ENCODE measurements at regions not wholly inside any gene's neighbourhood (a gene's known extent, or its start where the extent isn't known, plus 50 kb on each side); places are given as distances from the start of the nearest gene placed in this dataset.

- no peak for TF ChIP-seq CTCF (IDR thresholded peaks at IDR 0.05; ENCODE audit: insufficient read depth, low read length, poor library complexity, severe bottlenecking)
- Histone ChIP-seq H3K27me3 (ENCODE audit: control insufficient read depth, insufficient read depth, low read length) (peaks cover 2% of the 10 kb centered on the region), H3K36me3 (ENCODE audit: control insufficient read depth, insufficient read depth, low read length) (no peaks in the 10 kb centered on the region), H3K4me3 (ENCODE audit: low read depth, low read length) (no peak overlapping the region)
- DNase-seq (ENCODE audit: low read depth), result no peak
Measured at GRCh38 chr1:29934255-29934772, 698.0 kb downstream of the PTPRU start.

DNA sequence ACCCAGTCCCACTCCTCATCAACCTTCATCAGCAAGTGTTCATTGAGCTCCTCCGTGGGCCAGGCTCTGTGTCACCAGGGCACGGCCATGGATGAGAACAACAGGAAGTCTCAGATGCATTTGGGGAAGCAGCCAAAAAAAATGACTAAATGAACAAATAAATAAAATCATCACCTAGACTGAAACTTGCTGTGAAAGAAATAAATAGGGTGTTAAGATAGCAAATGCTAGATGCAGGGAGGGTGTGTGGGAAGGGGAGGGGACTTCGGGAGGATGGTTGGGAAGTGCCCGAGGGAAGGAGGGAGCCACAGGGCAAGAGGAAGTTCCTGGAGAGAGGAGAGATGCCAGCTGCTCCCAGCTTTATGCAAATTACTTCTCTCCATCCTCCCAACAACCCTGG lies 696.7 kb downstream of the PTPRU start:
- Histone ChIP-seq H3K27me3 (ENCODE audit: control insufficient read depth, insufficient read depth, low read length) (peaks cover 2% of the 10 kb centered on the region), H3K36me3 (ENCODE audit: control insufficient read depth, insufficient read depth, low read length) (no peaks in the 10 kb centered on the region), H3K4me3 (ENCODE audit: low read depth, low read length) (no peak overlapping the region)
- DNase-seq (ENCODE audit: low read depth), result no peak
- no peak for TF ChIP-seq CTCF (IDR thresholded peaks at IDR 0.05; ENCODE audit: insufficient read depth, low read length, poor library complexity, severe bottlenecking)

DNA sequence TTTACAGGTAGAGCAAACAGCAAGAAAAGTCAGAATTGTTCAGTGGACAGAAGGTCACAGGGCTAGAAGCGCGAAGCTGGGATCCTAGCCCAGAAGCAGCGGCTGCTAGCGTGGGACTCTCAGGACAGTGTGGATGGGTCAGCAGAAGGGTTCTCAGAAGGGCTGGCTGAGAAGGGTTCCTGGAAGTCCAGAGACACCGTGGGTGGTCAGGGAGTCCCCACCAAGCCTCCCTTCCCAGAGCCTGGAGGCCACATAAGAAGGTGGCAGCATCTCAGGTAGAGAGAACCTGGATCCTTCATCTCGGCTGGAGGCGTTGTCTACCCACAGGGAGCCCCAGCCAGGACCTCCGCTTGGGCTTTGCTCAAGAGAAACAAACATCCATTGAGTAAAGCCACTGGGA lies 696.3 kb downstream of the PTPRU start:
- Histone ChIP-seq H3K27me3 (ENCODE audit: control insufficient read depth, insufficient read depth, low read length) (peaks cover 2% of the 10 kb centered on the region), H3K36me3 (ENCODE audit: control insufficient read depth, insufficient read depth, low read length) (no peaks in the 10 kb centered on the region), H3K4me3 (ENCODE audit: low read depth, low read length) (no peak overlapping the region)
- no peak for TF ChIP-seq CTCF (IDR thresholded peaks at IDR 0.05; ENCODE audit: insufficient read depth, low read length, poor library complexity, severe bottlenecking)
- DNase-seq (ENCODE audit: low read depth), result no peak

DNA sequence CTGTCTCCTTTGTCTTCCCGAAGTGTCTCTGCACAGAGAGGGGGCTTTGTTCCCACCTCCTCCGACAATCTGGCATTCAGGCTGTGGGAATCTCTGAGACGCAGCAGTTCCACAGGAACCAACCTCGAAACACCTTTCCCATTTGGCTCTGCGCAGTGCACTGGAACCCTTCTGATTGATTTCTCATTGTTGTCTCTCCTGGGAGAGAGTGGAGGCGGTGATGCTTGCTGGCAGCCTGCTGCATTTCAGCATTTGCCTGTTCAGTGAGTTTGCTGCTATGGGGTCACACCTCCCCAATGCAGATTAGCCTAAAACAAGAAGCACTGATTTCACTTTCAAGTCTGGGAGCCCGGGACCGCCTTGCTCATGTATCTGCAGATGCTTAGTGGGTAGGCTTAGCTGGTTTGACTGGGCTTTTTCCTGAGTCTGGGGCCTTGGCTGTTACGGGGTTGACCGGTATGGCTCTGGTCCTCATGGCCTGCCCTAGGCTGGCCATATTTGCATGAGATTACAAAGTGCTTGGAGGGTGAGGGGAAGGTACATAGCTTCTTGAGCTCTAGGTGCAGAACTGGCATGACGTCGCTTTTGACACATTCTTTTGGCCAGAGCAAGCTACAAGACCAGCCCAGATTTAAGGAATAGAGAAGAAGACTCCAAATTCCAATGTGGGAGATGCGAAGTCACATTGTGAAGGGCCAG lies 695.3 kb downstream of the PTPRU start:
- Histone ChIP-seq H3K27me3 (ENCODE audit: control insufficient read depth, insufficient read depth, low read length) (peaks cover 2% of the 10 kb centered on the region), H3K36me3 (ENCODE audit: control insufficient read depth, insufficient read depth, low read length) (no peaks in the 10 kb centered on the region), H3K4me3 (ENCODE audit: low read depth, low read length) (no peak overlapping the region)
- TF ChIP-seq CTCF (IDR thresholded peaks at IDR 0.05; ENCODE audit: insufficient read depth, low read length, poor library complexity, severe bottlenecking), result no peak
- no peak for DNase-seq (ENCODE audit: low read depth)

- DNase-seq (ENCODE audit: low read depth), result no peak
- Histone ChIP-seq H3K4me3 (ENCODE audit: low read depth, low read length) (no peak overlapping the region), H3K27me3 (ENCODE audit: control insufficient read depth, insufficient read depth, low read length) (no peaks in the 10 kb centered on the region), H3K36me3 (ENCODE audit: control insufficient read depth, insufficient read depth, low read length) (no peaks in the 10 kb centered on the region)
- TF ChIP-seq CTCF (IDR thresholded peaks at IDR 0.05; ENCODE audit: insufficient read depth, low read length, poor library complexity, severe bottlenecking), result no peak
Measured at GRCh38 chr1:29925058-29925457, 688.7 kb downstream of the PTPRU start.

DNA sequence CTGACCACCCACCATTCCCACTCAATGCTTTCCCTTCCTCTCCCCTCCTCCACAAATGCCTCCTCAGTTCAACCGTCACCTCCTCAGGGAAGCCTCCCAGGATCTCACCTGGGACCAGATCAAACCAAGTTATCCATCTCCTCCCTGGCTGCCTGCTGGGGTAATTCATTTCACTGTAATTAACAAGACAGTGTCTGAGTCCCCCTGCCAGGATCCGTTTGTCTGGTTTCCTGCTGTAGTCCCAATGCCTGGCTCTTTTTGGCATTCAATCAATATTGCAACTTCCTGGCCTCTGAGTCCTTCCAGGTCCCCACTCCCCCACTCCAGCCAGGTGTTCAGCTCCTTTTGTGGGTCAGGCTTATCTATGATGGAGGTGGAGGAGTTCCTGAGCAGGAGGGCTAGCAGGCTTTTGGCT lies 687.7 kb downstream of the PTPRU start:
- no peak for DNase-seq (ENCODE audit: low read depth)
- Histone ChIP-seq H3K27me3 (ENCODE audit: control insufficient read depth, insufficient read depth, low read length) (no peaks in the 10 kb centered on the region), H3K4me3 (ENCODE audit: low read depth, low read length) (no peak overlapping the region), H3K36me3 (ENCODE audit: control insufficient read depth, insufficient read depth, low read length) (no peaks in the 10 kb centered on the region)
- TF ChIP-seq CTCF (IDR thresholded peaks at IDR 0.05; ENCODE audit: insufficient read depth, low read length, poor library complexity, severe bottlenecking), result no peak

All from kidney epithelial cell (primary cell).